DOHH2 (cell line): ENCODE measurements at regions not wholly inside any gene's neighbourhood (a gene's known extent, or its start where the extent isn't known, plus 50 kb on each side); places are given as distances from the start of the nearest gene placed in this dataset.
"Not testable (repeated sequence)": the region's sequence is repeated elsewhere in the genome, so short reads cannot be mapped to it uniquely, and the experiment has no call there.

Experiments
- H3F3A ChIP-seq: fragments of 200-600 bp; sonication (generic), shearing (Covaris generic); 2 replicates; pipeline ENCODE4 v1.6.0; 2016; ENCODE audit warnings: antibody characterized with exemption, mild to moderate bottlenecking; ENCODE audit not compliant: control insufficient read depth, insufficient read depth
- H3K27ac ChIP-seq: fragments of 200-600 bp; sonication (generic); 2 replicates; pipeline ENCODE4 v1.5.1; 2014; ENCODE audit warnings: low read depth, mild to moderate bottlenecking, low read length, moderate library complexity
- H3K27me3 ChIP-seq: fragments of 200-600 bp; sonication (generic); 2 replicates; pipeline ENCODE4 v1.6.1; 2014; ENCODE audit warnings: mild to moderate bottlenecking, low read length, mixed read lengths; ENCODE audit not compliant: control insufficient read depth
- H3K36me3 ChIP-seq: fragments of 200-600 bp; sonication (generic); 2 replicates; pipeline ENCODE4 v1.6.1; 2014; ENCODE audit warnings: mild to moderate bottlenecking, low read length, moderate library complexity, mixed read lengths; ENCODE audit not compliant: control insufficient read depth
- H3K4me1 ChIP-seq: fragments of 200-600 bp; sonication (generic); 2 replicates; pipeline ENCODE4 v1.6.1; 2014; ENCODE audit warnings: mild to moderate bottlenecking, low read length, mixed read lengths; ENCODE audit not compliant: control insufficient read depth
- H3K4me2 ChIP-seq: fragments of 200-600 bp; sonication (generic); 2 replicates; pipeline ENCODE4 v1.6.0; 2014; ENCODE audit warnings: mild to moderate bottlenecking, low read length, moderate library complexity
- H3K4me3 ChIP-seq: fragments of 200-600 bp; sonication (generic); 2 replicates; pipeline ENCODE4 v1.5.1; 2014; ENCODE audit warnings: mild to moderate bottlenecking, low read length, mixed read lengths
- H3K79me2 ChIP-seq: fragments of 200-600 bp; sonication (generic); 2 replicates; pipeline ENCODE4 v1.6.1; 2014; ENCODE audit warnings: mild to moderate bottlenecking, low read length, mixed read lengths; ENCODE audit not compliant: control insufficient read depth
- H3K9me2 ChIP-seq: fragments of 200-600 bp; sonication (generic); replicated peaks from 2 replicates; pipeline ENCODE4 v1.6.1; 2014; ENCODE audit warnings: mild to moderate bottlenecking, low read length, mixed read lengths; ENCODE audit not compliant: control insufficient read depth
- H3K9me3 ChIP-seq: fragments of 200-600 bp; sonication (generic); 2 replicates; pipeline ENCODE4 v1.6.1; 2014; ENCODE audit warnings: antibody characterized with exemption, low read length, mixed read lengths; ENCODE audit not compliant: control insufficient read depth, insufficient read depth
- H4K20me1 ChIP-seq: fragments of 200-600 bp; sonication (generic); 2 replicates; pipeline ENCODE4 v1.6.0; 2014; ENCODE audit warnings: low read depth, mild to moderate bottlenecking, antibody characterized with exemption, low read length, moderate library complexity; ENCODE audit not compliant: control insufficient read depth, insufficient read depth
- CTCF ChIP-seq: fragments of 200-600 bp; sonication (generic); IDR thresholded peaks from one replicate; pipeline ENCODE4 v1.5.1; 2014; ENCODE audit warnings: antibody characterized with exemption, mild to moderate bottlenecking, low read depth, low read length; ENCODE audit not compliant: poor library complexity, severe bottlenecking
- EZH2phosphoT487 ChIP-seq: fragments of 200-600 bp; sonication (generic); IDR thresholded peaks from 2 replicates; pipeline ENCODE4 v1.6.1; 2017; ENCODE audit warnings: borderline replicate concordance, mild to moderate bottlenecking, antibody characterized with exemption, low read length, moderate library complexity, mixed read lengths

- Histone ChIP-seq H3K27ac (no peak overlapping the region), H3K4me2 (no peak overlapping the region), H3K36me3 (no peaks in the 10 kb centered on the region), H3K9me3 (no peaks in the 10 kb centered on the region), H3K9me2 (no peaks in the 10 kb centered on the region), H3K79me2 (no peaks in the 10 kb centered on the region), H3K27me3 (peaks cover 18% of the 10 kb centered on the region), H4K20me1 (no peaks in the 10 kb centered on the region), H3K4me1 (no peaks in the 10 kb centered on the region), H3K4me3 (no peak overlapping the region), H3F3A (no peaks in the 10 kb centered on the region)
- TF ChIP-seq EZH2phosphoT487 (no peak), CTCF (no peak)
Measured at GRCh38 chr1:37363535-37363934, 110.8 kb upstream of the ZC3H12A start.

- not testable (repeated sequence) for H3F3A ChIP-seq, H3K79me2 ChIP-seq, H3K9me3 ChIP-seq, H3K36me3 ChIP-seq, H3K4me1 ChIP-seq, H3K4me3 ChIP-seq, H4K20me1 ChIP-seq, H3K9me2 ChIP-seq, H3K27ac ChIP-seq, H3K4me2 ChIP-seq
- H3K27me3 ChIP-seq, result peaks cover 10% of the 10 kb centered on the region; the same call in 1 of the 2 replicates
Measured at GRCh38 chr1:37368665-37369315, 105.6 kb upstream of the ZC3H12A start.

- H3K9me3 ChIP-seq, result no peaks in the 10 kb centered on the region
- H3K79me2 ChIP-seq, result no peaks in the 10 kb centered on the region
- H3K36me3 ChIP-seq, result no peaks in the 10 kb centered on the region
- no peaks in the 10 kb centered on the region for H3K9me2 ChIP-seq
- H3K27me3 ChIP-seq, result no peaks in the 10 kb centered on the region
- H3K4me2 ChIP-seq, result no peak overlapping the region
- H3K4me1 ChIP-seq, result no peaks in the 10 kb centered on the region
- H3K27ac ChIP-seq, result no peak overlapping the region
- no peaks in the 10 kb centered on the region for H4K20me1 ChIP-seq
- TF ChIP-seq CTCF, result no peak
- TF ChIP-seq EZH2phosphoT487, result no peak
- no peak overlapping the region for H3K4me3 ChIP-seq
- no peaks in the 10 kb centered on the region for H3F3A ChIP-seq
Measured at GRCh38 chr1:37372302-37372701, 102.1 kb upstream of the ZC3H12A start.

- Histone ChIP-seq H4K20me1 (no peaks in the 10 kb centered on the region), H3F3A (no peaks in the 10 kb centered on the region), H3K4me2 (no peak overlapping the region), H3K4me1 (no peaks in the 10 kb centered on the region), H3K9me3 (no peaks in the 10 kb centered on the region), H3K79me2 (no peaks in the 10 kb centered on the region), H3K27me3 (no peaks in the 10 kb centered on the region), H3K9me2 (no peaks in the 10 kb centered on the region), H3K36me3 (no peaks in the 10 kb centered on the region), H3K4me3 (no peak overlapping the region), H3K27ac (no peak overlapping the region)
- TF ChIP-seq CTCF (no peak), EZH2phosphoT487 (no peak)
Measured at GRCh38 chr1:37372711-37373110, 101.7 kb upstream of the ZC3H12A start.
